Activated CD8-positive, alpha-beta memory T cell treated with anti-CD3 and anti-CD28 coated beads for 1 hour (primary cell): ENCODE measurements at regions not wholly inside any gene's neighbourhood (a gene's known extent, or its start where the extent isn't known, plus 50 kb on each side); places are given as distances from the start of the nearest gene placed in this dataset.
"Not testable (repeated sequence)": the region's sequence is repeated elsewhere in the genome, so short reads cannot be mapped to it uniquely, and the experiment has no call there.

Source experiments
- DNase-seq, 2 donors: peaks; one replicate each; pipeline ENCODE4 v3.0.0-alpha.2; 2020; ENCODE audit warnings: low read depth in 1 of 2; ENCODE audit errors: extremely low read depth in 1 of 2

- DNase-seq, result no peak
Observed at GRCh38 chr12:47378222-47378582, 298.4 kb upstream of the AMIGO2 start.

DNA sequence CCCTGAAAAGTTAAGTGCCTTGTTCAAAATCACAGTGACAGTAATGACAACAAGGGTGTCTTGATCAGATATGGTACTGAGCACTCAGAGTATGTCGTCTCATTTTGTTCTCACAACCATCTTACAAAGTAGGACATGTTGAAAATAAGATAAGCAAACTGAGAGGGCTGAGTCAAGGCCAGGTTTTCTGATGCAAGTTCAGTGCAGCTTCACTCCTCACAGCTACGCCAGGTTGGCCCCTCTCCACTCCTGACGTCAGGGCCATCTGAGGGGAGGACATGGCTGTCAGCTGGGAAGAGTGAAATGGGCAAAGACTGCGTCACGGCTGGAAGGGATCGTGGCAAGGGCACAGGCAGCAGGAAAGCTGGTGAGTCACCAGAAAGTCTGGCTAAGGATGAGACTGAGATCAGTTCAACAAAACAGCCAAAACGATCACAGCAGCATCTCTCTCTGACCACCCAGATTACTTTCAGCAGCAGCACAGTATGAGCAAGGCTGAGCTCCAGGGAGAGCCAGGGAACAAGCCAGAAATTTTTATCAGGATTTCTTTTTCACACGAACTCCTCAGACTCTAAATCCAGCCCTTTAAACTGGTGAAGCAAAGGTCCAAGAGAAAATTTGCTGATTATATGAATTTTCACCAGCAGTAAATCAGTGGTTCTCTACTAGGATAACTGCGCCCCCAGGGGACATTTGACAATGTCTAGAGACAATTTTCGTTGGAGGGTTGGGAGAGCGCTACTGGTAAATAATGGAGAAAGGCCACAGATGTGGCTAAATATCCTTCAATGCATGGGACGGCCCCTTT, 297.9 kb upstream of the AMIGO2 start:
- DNase-seq, result no peak

- DNase-seq, result no peak
Observed at GRCh38 chr12:47376927-47377326, 297.2 kb upstream of the AMIGO2 start.

DNA sequence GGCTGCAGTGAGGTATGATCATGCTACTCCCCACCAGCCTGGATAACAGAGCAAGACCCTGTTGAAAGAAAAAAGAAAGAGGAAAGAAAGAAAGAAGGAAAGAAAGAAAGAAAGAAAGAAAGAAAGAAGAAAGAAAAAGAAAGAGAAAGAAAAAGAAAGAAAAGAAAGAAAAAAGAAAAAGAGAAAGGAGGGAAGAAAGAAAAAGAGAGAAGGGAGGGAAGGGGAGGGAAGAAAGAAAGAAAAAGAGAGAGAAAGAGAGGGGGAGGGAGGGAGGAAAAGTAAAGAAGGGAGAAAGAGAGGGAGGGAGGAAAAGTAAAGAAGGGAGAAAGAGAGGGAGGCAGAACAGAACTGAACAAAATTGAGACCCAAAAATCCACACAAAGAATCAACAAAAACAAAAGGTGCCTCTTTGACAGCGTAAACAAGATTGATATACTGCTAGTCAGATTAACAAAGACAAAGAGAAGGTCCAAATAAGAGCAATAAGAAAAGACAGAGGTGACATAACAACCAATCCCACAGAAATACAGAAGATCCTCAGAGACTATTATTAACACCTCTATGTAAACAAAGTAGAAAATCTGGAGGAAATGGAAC, 293.9 kb upstream of the AMIGO2 start:
- DNase-seq, result no peak

GRCh38 chr12:47370421-47370820, 290.7 kb upstream of the AMIGO2 start:
- no peak for DNase-seq

GRCh38 chr12:47369085-47369484, 289.3 kb upstream of the AMIGO2 start:
- no peak for DNase-seq

DNA sequence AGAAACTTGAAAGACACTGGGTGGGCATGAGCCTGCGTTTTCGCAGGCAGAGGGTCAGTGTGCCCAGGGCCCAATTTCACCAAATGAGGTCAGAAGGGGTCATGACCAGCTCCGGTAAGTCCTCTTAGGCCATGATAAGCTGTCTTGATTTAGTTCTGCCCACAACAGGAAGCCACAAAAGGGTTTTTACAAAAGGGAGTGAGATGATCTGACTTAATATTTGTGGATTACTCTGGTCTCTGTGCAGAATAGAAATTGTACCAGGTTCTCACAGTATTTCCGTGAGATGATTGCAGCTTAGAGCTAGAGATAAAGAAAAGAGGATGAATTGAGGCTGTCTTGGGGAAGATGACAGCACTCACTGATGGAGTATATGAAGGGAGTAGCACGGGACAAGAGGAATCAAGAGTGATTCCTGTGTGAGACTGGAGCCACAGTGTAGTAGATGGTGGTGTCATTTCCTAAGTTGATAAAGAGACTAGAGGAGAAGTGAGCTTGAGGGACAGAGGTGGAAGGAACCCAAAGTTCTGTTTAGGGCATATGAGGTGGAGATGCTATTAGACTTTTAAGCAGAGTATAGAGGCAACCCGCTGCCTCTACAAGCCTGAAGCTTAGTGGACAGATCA, 288.3 kb upstream of the AMIGO2 start:
- DNase-seq, result no peak

DNA sequence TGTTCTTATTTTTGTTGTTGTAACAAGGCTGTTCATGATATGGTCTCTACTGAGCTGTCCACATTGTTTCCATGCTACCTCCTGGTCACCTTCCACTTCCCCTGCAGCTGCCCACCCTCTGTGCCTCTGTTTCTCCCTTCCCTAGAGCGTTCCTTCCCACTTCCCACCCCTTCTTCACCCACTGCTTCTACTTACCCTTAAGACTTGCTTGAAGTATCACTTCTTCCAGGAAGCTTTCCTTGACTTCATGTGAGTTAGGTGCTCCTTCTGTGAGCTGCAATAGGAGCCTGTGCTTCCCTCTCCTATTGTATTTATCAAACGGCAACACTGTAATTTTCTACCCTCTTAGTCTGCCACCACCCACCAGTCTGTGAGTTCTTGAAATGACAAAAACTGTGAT, 286.8 kb upstream of the AMIGO2 start:
- DNase-seq, result no peak

DNA sequence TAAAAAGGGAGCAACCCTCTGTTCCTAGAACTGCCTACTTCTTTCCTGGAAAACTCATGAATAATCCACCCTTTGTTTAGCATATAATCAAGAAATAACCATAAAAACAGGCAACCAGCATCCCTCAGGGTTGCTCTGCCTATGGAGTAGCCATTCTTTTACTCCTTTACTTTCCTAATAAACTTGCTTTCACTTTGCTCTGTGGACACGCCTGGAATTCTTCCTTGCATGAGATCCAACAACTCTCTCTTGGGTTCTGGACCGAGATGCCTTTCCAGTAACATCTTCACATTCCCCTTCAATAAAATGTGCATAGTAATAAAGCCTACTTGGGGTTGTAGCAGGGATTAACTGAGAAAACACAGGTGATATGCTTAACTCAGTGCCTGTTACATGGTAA, 286.4 kb upstream of the AMIGO2 start:
- DNase-seq, result no peak

DNA sequence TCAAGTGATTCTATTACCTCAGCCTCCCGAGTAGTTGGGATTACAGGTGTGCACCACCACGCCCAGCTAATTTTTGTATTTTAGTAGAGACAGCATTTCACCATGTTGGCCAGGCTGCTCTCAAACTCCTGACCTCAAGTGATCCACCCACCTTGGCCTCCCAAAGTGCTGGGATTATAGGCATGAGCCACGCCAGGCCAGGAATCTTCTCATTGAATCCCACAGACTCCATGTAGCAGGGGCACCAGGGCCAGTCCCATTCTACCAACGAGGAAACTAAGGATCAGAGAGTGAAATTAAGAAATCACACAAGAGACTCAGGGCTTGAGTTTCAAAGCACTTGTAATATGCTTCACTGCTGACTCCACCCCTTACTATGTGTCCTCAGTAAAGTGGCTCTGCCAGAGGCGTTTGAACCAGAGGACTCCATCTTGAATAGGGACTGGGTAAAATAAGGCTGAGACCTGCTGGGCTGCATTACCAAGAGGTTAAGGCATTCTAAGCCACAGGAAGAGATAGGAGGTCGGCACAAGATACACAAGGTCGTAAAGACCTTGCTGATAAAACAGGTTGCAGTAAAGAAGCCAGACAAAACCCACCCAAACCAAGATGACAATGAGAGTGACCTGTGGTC, 285.8 kb upstream of the AMIGO2 start:
- not testable (repeated sequence) for DNase-seq

DNA sequence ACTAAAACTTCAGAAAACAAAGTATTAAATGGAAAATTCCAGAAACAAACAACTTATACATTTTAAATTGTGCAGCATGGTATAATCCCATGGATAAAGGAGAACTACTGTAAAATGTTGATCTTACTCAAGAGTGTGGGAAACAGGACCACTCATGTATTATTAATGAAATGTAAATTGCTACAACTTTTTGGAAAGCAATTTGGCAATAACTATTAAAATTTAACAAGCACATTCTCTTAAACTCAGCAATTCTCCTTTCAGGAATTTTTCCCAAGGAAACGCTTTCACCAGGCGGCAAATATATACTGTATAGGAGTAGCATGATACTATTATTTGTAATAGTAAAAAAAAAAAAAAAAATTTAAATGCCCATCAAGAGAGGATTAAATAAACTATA, 284.5 kb upstream of the AMIGO2 start:
- DNase-seq, result no peak

GRCh38 chr12:47362126-47362705, 282.5 kb upstream of the AMIGO2 start:
- DNase-seq, result no peak

- peak in 1 of 2 donors; percentile 8 for DNase-seq
Observed at GRCh38 chr12:47361389-47362021, 281.7 kb upstream of the AMIGO2 start.

DNA sequence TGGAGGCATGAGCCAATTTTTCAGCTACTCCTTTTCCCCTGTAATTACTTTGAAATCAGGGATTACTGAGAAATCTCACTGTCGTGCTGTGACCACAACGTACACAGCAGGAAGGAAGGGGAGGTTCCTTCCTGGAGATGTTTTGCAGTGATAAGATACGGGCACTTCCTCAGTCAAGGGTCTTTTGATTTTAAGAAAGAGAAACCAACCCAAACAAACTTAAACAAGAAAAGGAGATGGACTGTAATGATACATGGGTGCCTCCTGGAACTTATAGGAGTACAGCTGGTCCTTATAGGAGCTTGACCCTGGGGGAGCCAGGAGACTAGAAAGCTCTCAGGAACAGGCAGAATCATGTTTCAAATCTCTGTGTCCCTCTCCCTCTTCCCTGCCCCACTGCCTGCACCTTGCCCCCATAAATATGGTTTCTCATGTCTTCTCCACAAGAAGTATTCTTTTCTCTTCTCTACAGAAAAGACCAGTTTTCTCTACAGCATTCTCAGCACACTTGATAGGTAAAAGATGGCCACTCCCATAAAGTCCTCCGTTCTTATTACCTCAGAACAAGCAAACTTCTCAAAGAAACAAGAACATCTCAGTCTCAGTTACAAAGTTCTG, 281.1 kb upstream of the AMIGO2 start:
- no peak for DNase-seq

DNA sequence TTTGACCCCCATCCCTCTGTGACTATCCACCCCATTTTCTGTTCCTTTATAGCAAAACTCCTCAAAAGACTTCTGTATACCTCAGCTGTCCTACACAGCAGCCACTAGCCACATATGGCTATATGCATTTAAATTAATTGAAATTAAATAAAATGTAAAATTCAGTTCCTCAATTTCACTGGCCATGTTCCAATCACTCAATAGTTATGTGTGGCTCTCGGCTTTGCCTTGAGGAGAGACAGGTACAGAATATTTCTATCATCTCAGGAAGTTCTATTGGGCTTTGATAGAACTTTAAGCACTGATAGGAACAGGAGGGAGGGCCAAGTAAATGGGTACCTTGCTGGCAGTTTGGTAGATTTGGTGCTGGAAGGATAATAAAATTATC, 280.3 kb upstream of the AMIGO2 start:
- DNase-seq, result no peak

DNA sequence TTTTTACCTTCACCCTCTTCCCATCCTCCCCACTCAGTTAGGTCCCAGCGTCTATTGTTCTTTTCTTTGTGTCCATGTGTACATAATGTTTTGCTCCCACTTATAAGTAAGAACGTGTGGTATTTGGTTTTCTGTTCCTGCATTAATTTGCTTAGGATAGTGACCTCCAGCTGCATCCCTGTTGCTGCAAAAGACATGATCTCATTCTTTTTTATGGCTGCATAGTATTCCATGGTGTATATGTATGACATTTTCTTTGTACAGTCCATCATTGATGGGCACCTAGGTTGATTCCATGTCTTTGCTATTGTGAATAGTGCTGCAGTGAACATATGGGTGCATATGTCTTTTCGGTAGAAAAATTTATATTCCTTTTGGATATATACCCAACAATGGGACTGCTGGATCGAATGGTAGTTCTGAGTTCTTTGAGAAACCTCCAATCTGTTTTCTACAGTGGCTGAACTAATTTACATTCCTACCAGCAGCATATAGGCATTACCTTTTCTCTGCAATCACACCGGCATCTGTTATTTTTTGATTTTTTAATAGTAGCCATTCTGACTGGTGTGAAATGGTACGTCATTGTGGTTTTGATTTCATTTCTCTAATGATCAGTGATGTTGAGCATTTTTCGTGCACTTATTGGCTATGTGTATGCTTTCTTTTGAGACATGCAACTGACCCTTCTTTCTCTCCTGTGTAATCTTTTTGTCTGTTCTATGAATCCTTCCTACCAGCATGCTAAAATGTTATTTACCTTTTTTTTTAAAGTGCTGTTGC, 279.7 kb upstream of the AMIGO2 start:
- no peak for DNase-seq

- not testable (repeated sequence) for DNase-seq
Observed at GRCh38 chr12:47357006-47357405, 277.2 kb upstream of the AMIGO2 start.

DNA sequence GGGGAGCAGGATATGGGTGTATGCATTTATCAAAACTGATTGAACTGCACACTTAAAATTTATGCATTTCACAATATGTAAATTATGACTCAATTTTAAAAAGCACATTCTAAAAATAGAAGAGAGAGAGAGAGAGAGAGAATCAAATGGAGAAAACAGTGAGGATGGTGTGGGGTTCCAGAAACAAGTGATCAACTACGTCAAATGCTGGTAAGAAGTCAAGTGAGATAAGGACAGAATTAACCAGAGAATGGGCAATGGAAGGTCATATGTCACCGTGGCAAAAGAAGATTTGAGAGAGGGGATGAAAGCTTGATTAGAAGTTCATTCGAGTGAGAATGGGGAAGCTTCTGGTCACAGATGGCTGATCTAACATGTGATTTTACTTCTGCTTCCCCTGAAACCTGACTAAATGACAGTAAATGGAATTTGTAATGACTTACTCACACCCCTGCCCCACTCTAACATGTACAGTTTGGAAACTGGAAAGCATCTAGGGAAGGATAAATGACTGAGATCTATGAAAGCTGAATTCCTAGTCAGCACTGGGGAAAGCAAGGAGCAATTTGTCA, 276.5 kb upstream of the AMIGO2 start:
- no peak for DNase-seq

- DNase-seq, result no peak
Observed at GRCh38 chr12:47353508-47353907, 273.7 kb upstream of the AMIGO2 start.
